Suppressor macrophage treated with lipopolysaccharide for 4 hours (primary cell): ENCODE measurements at regions not wholly inside any gene's neighbourhood (a gene's known extent, or its start where the extent isn't known, plus 50 kb on each side); places are given as distances from the start of the nearest gene placed in this dataset.
"Not testable (repeated sequence)": the region's sequence is repeated elsewhere in the genome, so short reads cannot be mapped to it uniquely, and the experiment has no call there.

Experiments used
- DNase-seq: peaks from one replicate; pipeline ENCODE4 v3.0.0-alpha.2; 2020

GRCh38 chr9:100813871-100814270 lies 214.7 kb upstream of the PLPPR1 start:
- DNase-seq = no peak

GRCh38 chr9:100819980-100820379 lies 208.5 kb upstream of the PLPPR1 start:
- no peak for DNase-seq

- DNase-seq = not testable (repeated sequence)
Measured at GRCh38 chr9:100833035-100833434, 195.5 kb upstream of the PLPPR1 start.

GRCh38 chr9:100838857-100839256 lies 189.7 kb upstream of the PLPPR1 start:
- no peak for DNase-seq

GRCh38 chr9:100848726-100849125 lies 179.8 kb upstream of the PLPPR1 start:
- peak; percentile 6 for DNase-seq

DNA sequence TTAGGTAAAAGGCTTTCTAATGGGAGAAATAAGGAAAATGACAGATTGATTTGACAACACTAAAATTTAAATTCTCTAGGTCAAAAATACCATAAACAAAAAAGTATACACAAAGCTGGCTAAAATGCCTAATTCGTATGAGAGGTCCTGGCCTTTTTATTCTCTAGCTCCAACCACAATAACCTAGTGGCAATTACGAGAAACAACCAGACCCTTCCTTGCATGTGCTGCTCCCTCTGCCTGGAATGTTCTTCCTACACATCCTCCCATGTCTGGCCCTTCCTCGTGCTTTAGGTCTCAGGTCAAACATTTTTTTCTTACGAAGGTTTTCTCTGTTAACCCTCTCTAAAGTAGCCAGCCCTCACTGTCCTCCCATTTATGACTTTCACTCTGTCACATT lies 176.4 kb upstream of the PLPPR1 start:
- no peak for DNase-seq

DNA sequence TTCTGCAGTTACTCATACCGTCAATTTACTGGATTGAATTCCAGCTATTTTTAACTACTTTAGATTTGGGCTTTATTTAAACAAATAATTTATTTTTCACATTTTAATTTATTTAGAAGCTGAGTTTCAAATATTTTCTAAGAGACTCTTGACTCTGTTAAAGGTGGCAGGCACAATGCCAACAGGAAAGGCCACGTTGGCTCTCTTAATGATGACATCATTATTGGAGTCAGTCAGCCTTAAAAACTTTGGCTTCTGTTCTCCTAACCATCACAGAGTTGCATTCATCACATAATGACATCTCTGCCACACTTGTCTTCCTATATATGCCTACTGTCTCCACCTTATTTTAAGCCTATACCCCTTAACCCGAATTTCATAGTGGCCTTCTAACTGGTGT lies 172.3 kb upstream of the PLPPR1 start:
- DNase-seq = no peak

DNA sequence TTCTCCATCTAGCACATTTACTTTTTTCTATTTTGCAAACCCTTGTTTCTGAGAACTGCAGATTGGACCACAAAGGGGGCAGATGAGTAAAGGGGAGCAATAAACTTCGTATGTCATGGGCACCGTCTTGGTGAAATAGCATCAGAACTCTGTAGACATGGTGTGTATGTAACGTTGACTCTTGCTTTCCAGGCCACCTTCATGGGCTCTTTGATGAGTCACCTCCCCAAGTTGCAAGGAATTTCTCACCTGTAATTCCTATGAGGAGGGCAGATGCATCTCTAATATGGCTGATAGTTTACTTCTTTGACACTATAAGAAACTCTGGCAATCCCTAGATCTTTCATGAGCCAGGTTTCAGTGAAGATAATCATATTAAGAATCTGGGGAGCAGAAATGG lies 163.4 kb upstream of the PLPPR1 start:
- DNase-seq = no peak

- no peak for DNase-seq
Measured at GRCh38 chr9:100865648-100866047, 162.9 kb upstream of the PLPPR1 start.

- no peak for DNase-seq
Measured at GRCh38 chr9:100869326-100869725, 159.2 kb upstream of the PLPPR1 start.

- DNase-seq = no peak
Measured at GRCh38 chr9:100879884-100880283, 148.6 kb upstream of the PLPPR1 start.

DNA sequence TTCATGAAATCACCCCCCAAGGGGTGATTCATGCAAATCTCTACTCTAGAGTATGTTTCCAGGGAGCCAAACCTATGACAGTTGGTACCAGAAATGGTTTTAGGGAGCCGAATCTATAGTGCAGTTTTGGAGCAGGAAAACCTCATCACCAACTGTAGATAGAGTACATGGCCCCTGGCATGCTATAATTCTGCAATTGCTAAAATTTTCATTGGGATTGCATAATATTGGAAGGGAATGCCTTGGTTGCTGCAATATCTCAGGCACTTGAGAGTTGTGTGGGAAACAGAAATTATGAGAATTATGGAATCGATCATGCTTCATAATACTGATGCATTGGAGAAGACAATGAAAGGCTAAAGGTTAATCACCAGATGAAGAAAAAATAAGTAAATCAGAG lies 148.2 kb upstream of the PLPPR1 start:
- peak; percentile 14 for DNase-seq

DNA sequence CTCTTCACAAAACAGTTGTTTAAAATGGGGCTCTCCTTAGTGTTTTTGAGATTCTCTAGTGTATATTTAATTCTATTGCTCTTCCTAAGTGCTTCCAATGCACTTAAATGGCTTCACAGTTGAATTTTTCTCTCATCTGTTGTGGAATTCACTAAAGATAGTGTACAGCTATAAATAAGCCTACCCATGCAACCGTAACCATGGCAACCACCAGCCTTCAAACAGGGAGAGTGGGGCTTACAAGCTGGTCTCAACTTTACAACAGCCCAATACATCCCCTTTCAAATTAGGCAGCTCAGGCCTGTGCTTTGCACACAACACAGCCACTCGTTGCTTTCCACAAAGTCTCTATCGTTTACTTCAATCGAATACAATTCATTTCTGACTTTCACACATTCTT lies 144.0 kb upstream of the PLPPR1 start:
- no peak for DNase-seq

DNA sequence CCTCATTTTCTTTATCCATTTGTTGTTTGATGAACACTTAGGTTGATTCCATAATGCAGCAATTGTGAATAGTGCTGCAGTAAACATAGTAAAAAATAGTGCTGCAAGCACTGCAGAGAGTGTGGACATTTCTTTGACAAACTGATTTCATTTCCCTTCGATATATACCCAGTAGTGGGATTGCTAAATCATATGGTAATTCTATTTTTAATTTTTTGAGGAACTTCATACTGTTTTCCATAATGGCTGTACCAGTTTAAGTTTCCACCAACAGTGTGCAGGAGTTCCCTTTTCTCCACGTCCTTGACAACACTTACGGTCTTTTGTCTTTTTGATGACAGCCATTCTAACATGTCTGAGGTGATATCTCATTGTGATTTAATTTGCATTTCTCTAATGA lies 138.2 kb upstream of the PLPPR1 start:
- DNase-seq = peak; percentile 44

GRCh38 chr9:100911273-100911672 lies 117.3 kb upstream of the PLPPR1 start:
- no peak for DNase-seq

- DNase-seq = no peak
Measured at GRCh38 chr9:100913257-100913656, 115.3 kb upstream of the PLPPR1 start.

DNA sequence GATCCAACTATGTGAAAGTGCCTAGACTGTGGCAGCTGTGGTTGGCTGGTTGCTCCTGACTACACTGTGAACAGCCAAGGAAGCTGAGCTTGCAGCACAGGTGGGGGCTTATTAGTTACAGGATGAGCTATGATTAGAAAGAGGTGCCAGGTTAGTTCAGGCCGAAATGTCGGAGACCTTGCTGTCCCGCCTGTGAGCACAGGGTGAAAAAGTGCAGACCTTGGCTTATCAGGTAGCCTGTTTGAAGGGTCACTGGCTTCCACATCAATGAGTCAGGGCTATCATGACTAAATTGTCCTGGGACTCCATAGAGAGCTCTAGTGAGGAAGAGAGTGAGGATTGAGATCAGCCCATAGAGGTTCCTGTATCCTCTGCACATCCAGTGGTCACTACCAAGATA lies 114.3 kb upstream of the PLPPR1 start:
- DNase-seq = no peak

- DNase-seq = no peak
Measured at GRCh38 chr9:100919506-100919905, 109.0 kb upstream of the PLPPR1 start.

DNA sequence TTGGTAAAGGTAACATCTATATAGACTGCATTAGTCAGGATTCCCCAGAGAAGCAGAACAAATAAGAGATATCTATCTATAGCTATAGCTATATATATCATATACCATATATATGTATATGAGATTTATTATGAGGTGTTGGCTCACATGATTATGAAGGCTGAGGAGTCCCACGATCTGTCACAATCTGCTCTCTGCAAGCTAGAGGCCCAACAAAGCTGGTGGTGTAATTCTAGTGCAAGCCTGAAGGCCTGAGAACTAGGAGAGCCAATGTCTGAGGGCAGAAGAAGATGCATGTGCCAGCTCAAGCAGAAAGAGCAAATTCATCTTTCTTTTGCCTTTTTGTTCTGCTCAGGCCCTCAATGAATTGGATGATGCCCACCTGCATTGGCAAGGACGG lies 102.2 kb upstream of the PLPPR1 start:
- no peak for DNase-seq

- no peak for DNase-seq
Measured at GRCh38 chr9:100927763-100928162, 100.8 kb upstream of the PLPPR1 start.

GRCh38 chr9:100933656-100934055 lies 94.9 kb upstream of the PLPPR1 start:
- no peak for DNase-seq

DNA sequence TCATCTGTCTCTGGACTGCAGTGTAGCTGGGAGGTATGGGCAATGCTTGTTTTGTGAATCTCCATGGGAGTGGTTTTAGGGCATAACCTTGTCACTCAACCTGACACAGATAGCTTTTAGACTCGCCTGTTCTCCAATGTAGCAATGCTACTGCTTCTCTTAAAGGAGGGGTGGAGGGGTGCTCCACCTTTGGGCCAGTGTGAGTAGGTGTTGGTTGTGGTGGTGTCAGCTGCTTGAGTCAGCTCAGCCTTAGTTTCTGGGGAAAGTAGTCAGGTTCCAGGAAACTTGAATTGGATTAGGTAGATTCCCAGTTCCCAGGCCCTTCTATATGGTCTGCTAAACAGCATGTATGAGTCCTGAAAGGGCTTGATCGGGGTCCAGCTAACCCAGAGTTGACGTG lies 91.1 kb upstream of the PLPPR1 start:
- no peak for DNase-seq

- DNase-seq = no peak
Measured at GRCh38 chr9:100938507-100938906, 90.0 kb upstream of the PLPPR1 start.

DNA sequence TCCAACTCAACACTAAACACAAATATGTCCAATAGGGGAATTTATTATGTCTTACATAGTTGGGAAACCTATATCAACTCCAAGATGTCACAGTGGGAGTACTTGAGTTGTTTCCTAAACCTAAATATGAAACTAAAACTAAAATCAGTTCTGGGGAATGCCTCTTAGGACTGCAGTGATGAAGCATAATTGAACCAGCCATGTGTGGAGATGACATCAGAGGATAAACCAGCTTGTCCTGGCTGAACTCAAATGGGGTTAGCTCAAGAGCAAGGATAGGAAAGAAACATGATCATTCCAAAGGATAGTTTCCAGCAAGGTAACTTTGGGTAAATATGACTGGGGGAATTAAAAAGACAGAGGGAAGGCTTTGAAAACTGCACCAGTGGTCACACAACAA lies 88.9 kb upstream of the PLPPR1 start:
- DNase-seq = peak; percentile 7

DNA sequence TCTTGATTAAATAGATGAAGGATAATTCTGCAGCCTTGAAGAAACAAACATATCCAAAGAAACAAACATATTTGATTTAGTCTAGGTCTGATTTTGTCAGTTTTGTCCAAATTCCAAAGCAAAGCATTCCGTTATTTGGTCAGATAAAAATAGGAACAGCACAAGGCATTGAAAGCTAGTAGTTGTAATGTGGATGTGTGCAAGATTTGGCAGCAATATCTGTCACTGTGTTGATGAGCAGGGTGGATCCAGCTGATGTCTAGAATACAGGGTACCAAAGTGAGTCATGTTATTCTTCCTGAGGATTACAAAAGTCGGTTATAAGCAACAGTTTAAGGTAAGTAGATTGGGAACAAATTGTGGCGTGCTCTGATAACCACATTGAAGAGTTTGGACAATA lies 69.3 kb upstream of the PLPPR1 start:
- no peak for DNase-seq
